GM12892 (cell line): ENCODE measurements at regions not wholly inside any gene's neighbourhood (a gene's known extent, or its start where the extent isn't known, plus 50 kb on each side); places are given as distances from the start of the nearest gene placed in this dataset.
A peak's percentile ranks its signal among the peaks of the same experiment; 100 is the strongest.

Experiments used
- DNase-seq: peaks from one replicate; pipeline ENCODE4 v3.0.0; 2011; ENCODE audit not compliant: insufficient read length
- FAIRE-seq: peaks from 2 replicates; lab custom pipeline; 2011; peaks lifted over from hg19 to GRCh38; lab: Jason Lieb, UNC
- POLR2A ChIP-seq: IDR thresholded peaks from 2 replicates; pipeline ENCODE4 v1.6.1; 2011; ENCODE audit warnings: low read depth, low read length, control low read depth
- POLR2AphosphoS5 ChIP-seq: IDR thresholded peaks from 2 replicates; pipeline ENCODE4 v1.6.1; 2011; ENCODE audit warnings: low read depth, low read length, control low read depth
- TAF1 ChIP-seq: IDR thresholded peaks from 2 replicates; pipeline ENCODE4 v1.6.1; 2011; ENCODE audit warnings: low read depth, mild to moderate bottlenecking, control low read depth, low read length, borderline replicate concordance

- no peak for TF ChIP-seq POLR2AphosphoS5
- TF ChIP-seq POLR2A: no peak
- TF ChIP-seq TAF1: no peak
- FAIRE-seq (no peak), DNase-seq (no peak)
These were observed 169.5 kb upstream of the C2CD4B start for GRCh38 chr15:62334536-62334935.

DNA sequence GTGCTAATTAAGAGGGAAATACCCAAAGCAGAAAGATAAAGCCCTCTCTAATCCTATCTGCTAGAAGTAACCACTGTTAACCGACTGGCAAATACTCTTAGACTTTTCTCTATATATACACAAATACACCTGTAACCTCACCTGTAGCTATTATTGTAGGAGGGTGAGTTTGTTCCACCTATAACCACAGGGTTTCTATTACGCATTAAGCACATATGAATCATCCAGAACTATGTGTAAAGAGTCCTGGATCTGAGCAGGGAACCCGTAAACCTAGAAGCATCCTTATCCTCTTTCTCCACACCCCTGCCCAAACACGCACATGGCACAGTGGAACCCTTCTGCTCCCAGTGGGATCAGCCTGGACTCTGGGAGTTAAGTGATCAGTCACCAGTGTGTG lies 172.8 kb upstream of the C2CD4B start:
- FAIRE-seq: no peak
- no peak for TF ChIP-seq POLR2A
- TF ChIP-seq TAF1: no peak
- TF ChIP-seq POLR2AphosphoS5: no peak
- no peak for DNase-seq

GRCh38 chr15:62338497-62338896 lies 173.4 kb upstream of the C2CD4B start:
- TF ChIP-seq TAF1 (no peak), POLR2A (no peak)
- DNase-seq (no peak), FAIRE-seq (no peak)

GRCh38 chr15:62342959-62343358 lies 177.9 kb upstream of the C2CD4B start:
- FAIRE-seq (no peak), DNase-seq (no peak)
- TF ChIP-seq TAF1 (no peak), POLR2AphosphoS5 (no peak), POLR2A (no peak)

DNA sequence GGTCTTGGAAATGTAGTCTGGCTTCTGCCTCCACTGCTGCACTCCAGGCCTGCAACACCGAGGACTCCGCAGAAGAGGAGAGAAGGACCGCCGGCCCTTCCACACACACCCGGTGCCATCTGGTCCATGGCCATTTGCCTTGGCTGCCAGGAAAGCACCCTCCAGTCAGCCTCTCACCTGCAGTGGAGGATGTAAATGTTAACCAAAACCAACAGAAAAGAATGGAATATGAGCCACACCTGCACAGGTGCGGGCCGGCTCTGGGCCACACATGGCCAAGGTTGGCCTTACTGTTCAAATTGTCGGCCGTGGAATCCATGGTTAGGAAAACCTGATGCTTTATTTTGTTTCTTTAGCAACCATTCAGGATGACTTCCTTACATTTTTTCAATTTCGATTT lies 178.3 kb upstream of the C2CD4B start:
- no peak for DNase-seq
- no peak for FAIRE-seq
- no peak for TF ChIP-seq POLR2A
- TF ChIP-seq POLR2AphosphoS5: no peak
- TF ChIP-seq TAF1: no peak

DNA sequence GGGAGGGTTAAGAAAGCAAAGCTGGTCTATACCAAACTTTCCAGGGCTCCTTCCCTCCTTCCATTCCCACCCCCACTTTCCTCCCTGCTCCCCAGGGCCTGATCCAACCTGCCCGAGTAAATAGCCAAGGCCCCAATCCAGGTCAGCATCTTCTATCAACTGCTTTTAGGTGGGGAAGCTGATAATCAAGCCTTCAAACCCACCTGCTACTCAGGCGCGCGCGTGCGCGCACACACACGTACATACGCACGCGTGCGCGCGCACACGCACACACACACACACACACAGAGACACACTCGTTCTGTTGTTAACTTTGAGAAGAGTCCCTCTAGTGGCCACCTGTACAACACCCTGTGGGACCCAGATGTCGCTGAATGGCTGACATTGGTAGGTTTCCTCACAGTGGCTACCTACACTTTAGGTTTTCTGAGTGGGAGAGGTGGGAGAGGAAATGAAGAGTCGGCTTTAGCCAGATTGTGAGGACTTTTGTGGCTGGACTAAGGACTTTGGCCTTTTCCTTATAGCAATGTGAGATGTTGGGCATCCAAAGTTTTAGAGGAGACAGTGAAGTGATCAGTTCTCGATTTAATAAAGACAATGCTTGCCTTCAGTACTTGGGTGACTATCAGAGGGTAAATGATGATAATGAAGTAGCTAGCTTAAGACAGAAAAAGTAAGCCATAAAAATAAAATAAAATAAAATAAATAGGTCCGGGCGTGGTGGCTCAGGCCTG lies 179.9 kb upstream of the C2CD4B start:
- peak; percentile 36 for DNase-seq

GRCh38 chr15:62346168-62346567 lies 181.1 kb upstream of the C2CD4B start:
- no peak for FAIRE-seq
- TF ChIP-seq TAF1 (no peak), POLR2AphosphoS5 (no peak), POLR2A (no peak)
- DNase-seq: no peak

More for the DNA sequence above, 179.9 kb upstream of the C2CD4B start:
- no peak for TF ChIP-seq POLR2AphosphoS5
- no peak for TF ChIP-seq POLR2A
- no peak for TF ChIP-seq TAF1
- FAIRE-seq: peak; percentile 24

- FAIRE-seq: no peak
- no peak for TF ChIP-seq POLR2AphosphoS5
- no peak for TF ChIP-seq TAF1
- no peak for TF ChIP-seq POLR2A
These were observed 183.0 kb upstream of the C2CD4B start for GRCh38 chr15:62348118-62348517.

DNA sequence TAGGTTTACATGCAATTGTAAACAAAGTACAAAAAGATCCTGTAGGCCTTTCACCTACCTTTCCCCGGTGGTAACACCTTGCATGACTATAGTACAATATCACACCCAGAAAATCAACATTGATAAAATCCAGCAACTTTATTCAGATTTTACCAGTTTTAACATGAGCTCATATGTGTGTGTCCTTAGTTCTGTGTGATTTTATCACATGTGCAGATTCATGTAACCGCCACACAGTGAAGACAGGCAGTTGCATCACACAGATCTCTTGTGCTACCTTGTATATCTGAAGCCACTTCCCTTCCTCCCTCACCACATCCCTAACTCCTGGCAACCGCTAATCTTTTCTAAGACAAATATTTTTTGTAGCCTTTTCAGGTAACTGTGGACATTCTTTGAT lies 183.5 kb upstream of the C2CD4B start:
- DNase-seq (no peak), FAIRE-seq (no peak)
- TF ChIP-seq TAF1 (no peak), POLR2AphosphoS5 (no peak), POLR2A (no peak)

More at GRCh38 chr15:62348118-62348517, 183.0 kb upstream of the C2CD4B start:
- no peak for DNase-seq

- no peak for FAIRE-seq
- DNase-seq: no peak
- TF ChIP-seq POLR2A: no peak
- no peak for TF ChIP-seq POLR2AphosphoS5
- TF ChIP-seq TAF1: no peak
These were observed 187.7 kb upstream of the C2CD4B start for GRCh38 chr15:62352817-62353216.

DNA sequence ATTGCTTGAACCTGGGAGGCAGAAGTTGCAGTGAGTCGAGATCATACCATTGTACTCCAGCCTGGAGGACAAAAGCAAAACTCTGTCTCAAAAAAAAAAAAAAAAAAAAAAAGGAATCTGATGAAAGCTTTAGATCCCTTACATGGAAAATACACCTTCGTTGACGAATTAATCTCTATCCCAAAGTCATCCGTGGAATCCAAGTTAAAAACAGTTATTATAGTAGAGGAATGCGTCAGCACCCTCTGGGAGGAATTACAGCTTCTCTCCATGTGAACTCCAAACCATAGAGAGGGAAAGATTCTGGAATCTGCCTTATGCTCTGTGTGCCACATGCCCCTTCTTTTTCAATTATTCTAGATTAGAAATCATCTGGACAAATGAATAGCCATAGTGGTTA lies 192.3 kb upstream of the C2CD4B start:
- FAIRE-seq (no peak), DNase-seq (no peak)
- TF ChIP-seq POLR2AphosphoS5: no peak
- TF ChIP-seq POLR2A: no peak
- TF ChIP-seq TAF1: no peak

- no peak for FAIRE-seq
These were observed 194.3 kb upstream of the C2CD4B start for GRCh38 chr15:62359416-62359815.

More at GRCh38 chr15:62359416-62359815, 194.3 kb upstream of the C2CD4B start:
- no peak for DNase-seq
- TF ChIP-seq TAF1 (no peak), POLR2AphosphoS5 (no peak), POLR2A (no peak)
